ENCODE measurements at regions not wholly inside any gene's neighbourhood (a gene's known extent, or its start where the extent isn't known, plus 50 kb on each side); places are given as distances from the start of the nearest gene placed in this dataset.

DNA sequence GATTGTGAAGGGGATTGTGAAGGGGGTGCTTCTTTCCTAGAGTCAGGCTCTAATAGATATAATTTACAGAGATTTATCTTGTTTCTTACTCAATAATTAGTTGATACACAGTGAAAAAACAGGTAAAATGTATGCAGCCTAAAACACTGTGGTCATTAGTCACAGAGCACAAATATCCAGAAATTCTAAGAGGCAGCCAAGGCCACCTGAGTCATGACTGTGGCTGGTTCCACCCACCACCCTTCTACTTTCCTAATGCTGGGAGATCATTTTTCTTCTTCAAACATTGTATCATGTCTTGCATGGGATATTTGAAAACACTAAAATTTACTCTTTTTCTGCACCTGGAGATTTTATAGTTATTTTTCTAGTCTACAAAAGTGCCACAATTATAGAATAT lies 181.6 kb downstream of the OTOR start:
- no peaks in the 10 kb centered on the region for H3K27me3 Mint-ChIP-seq (ENCODE audit: low read depth in 2 of 2)
- TF ChIP-seq, protein P1, sequence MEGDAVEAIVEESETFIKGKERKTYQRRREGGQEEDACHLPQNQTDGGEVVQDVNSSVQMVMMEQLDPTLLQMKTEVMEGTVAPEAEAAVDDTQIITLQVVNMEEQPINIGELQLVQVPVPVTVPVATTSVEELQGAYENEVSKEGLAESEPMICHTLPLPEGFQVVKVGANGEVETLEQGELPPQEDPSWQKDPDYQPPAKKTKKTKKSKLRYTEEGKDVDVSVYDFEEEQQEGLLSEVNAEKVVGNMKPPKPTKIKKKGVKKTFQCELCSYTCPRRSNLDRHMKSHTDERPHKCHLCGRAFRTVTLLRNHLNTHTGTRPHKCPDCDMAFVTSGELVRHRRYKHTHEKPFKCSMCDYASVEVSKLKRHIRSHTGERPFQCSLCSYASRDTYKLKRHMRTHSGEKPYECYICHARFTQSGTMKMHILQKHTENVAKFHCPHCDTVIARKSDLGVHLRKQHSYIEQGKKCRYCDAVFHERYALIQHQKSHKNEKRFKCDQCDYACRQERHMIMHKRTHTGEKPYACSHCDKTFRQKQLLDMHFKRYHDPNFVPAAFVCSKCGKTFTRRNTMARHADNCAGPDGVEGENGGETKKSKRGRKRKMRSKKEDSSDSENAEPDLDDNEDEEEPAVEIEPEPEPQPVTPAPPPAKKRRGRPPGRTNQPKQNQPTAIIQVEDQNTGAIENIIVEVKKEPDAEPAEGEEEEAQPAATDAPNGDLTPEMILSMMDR (IDR thresholded peaks at IDR 0.05): no peak
- Histone ChIP-seq H3K27ac (ENCODE audit: low read length) (no peak overlapping the region), H3K9me3 (ENCODE audit: control insufficient read depth, insufficient read depth, low read length) (peaks cover 4% of the 10 kb centered on the region), H3K4me3 (ENCODE audit: low read length) (no peak overlapping the region), H3K36me3 (ENCODE audit: control insufficient read depth, insufficient read depth, low read length) (no peaks in the 10 kb centered on the region), H3K27me3 (ENCODE audit: control insufficient read depth, insufficient read depth, low read length) (no peaks in the 10 kb centered on the region), H3K4me1 (ENCODE audit: control insufficient read depth, insufficient read depth, low read length) (no peaks in the 10 kb centered on the region)
- intact Hi-C loops (cut with micrococcal nuclease): no loop called here
- ATAC-seq (no peak), DNase-seq (no peak)
- H3K36me3 Mint-ChIP-seq: no peaks in the 10 kb centered on the region
- H3K4me1 Mint-ChIP-seq: no peaks in the 10 kb centered on the region
- H3K27ac Mint-ChIP-seq: no peak overlapping the region
- H3K4me3 Mint-ChIP-seq: no peak overlapping the region
- peaks cover 4 to 19% of the 10 kb centered on the region in 2 donors for H3K9me3 Mint-ChIP-seq

DNA sequence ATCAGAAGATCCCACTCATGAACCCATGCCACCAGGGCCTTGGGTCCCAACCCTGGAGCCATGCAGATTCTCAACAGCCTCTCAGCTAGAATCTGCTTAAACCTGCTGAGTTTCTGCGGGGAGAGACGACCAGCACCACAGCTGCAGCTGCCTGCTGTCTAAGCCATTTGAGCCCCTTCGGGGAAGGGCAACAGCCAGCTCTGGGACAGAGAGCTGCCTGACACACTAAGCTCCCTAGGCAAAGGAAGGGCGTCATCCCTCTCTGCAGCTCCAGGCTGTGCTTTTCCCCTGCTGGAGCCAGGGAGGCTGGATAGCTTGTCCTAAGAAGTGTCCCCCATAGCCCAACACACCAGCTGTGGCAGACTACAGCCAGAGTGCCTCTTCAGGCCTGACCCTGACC lies 182.5 kb downstream of the OTOR start:
- Histone ChIP-seq H3K27me3 (ENCODE audit: control insufficient read depth, insufficient read depth, low read length) (no peaks in the 10 kb centered on the region), H3K4me3 (ENCODE audit: low read length) (no peak overlapping the region), H3K9me3 (ENCODE audit: control insufficient read depth, insufficient read depth, low read length) (peaks cover 4% of the 10 kb centered on the region), H3K4me1 (ENCODE audit: control insufficient read depth, insufficient read depth, low read length) (no peaks in the 10 kb centered on the region), H3K36me3 (ENCODE audit: control insufficient read depth, insufficient read depth, low read length) (no peaks in the 10 kb centered on the region), H3K27ac (ENCODE audit: low read length) (no peak overlapping the region)
- DNase-seq (no peak), ATAC-seq (no peak)
- H3K9me3 Mint-ChIP-seq: peaks cover 4 to 16% of the 10 kb centered on the region in 2 donors
- TF ChIP-seq, protein P1 (IDR thresholded peaks at IDR 0.05): no peak
- intact Hi-C loops (cut with micrococcal nuclease): no loop called here
- no peaks in the 10 kb centered on the region for H3K36me3 Mint-ChIP-seq
- H3K27me3 Mint-ChIP-seq (ENCODE audit: low read depth in 2 of 2): no peaks in the 10 kb centered on the region
- no peak overlapping the region for H3K4me3 Mint-ChIP-seq
- WGBS (ENCODE audit: insufficient coverage): 78% methylated on average over 4 of the region's 4 CpGs
- no peaks in the 10 kb centered on the region for H3K4me1 Mint-ChIP-seq
- no peak overlapping the region for H3K27ac Mint-ChIP-seq

DNA sequence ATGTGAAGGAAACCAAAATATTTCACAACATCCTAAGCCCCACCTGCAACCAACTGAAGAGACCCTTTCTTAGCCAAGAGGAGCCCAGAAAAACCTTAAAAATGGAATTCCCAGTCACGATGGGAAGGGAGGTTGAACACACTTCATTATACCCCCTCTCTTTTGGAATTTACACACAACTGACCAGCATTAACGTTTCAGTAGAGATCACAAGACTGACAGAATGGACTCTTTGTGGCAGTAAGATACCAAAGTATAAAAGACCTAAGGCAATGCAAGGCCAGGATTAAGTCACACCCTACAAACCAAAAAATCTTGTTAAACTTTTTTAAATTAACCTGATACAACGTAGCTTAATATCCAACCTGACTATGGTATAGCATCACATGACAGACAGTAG lies 190.9 kb downstream of the OTOR start:
- Mint-ChIP-seq H3K4me3 (no peak overlapping the region), H3K27ac (no peak overlapping the region), H3K36me3 (no peaks in the 10 kb centered on the region), H3K4me1 (no peaks in the 10 kb centered on the region), H3K9me3 (peaks cover 3 to 4% of the 10 kb centered on the region in 2 donors), H3K27me3 (ENCODE audit: low read depth in 2 of 2) (no peaks in the 10 kb centered on the region)
- DNase-seq (no peak), ATAC-seq (no peak)
- no peaks in the 10 kb centered on the region for H3K27me3 ChIP-seq (ENCODE audit: control insufficient read depth, insufficient read depth, low read length)
- no peaks in the 10 kb centered on the region for H3K36me3 ChIP-seq (ENCODE audit: control insufficient read depth, insufficient read depth, low read length)
- H3K27ac ChIP-seq (ENCODE audit: low read length): no peak overlapping the region
- no peaks in the 10 kb centered on the region for H3K4me1 ChIP-seq (ENCODE audit: control insufficient read depth, insufficient read depth, low read length)
- TF ChIP-seq, protein P1 (IDR thresholded peaks at IDR 0.05): no peak
- H3K9me3 ChIP-seq (ENCODE audit: control insufficient read depth, insufficient read depth, low read length): no peaks in the 10 kb centered on the region
- no peak overlapping the region for H3K4me3 ChIP-seq (ENCODE audit: low read length)
- 37% methylated on average over 3 of the region's 3 CpGs for WGBS (ENCODE audit: insufficient coverage)
- intact Hi-C loops (cut with micrococcal nuclease): no loop called here

DNA sequence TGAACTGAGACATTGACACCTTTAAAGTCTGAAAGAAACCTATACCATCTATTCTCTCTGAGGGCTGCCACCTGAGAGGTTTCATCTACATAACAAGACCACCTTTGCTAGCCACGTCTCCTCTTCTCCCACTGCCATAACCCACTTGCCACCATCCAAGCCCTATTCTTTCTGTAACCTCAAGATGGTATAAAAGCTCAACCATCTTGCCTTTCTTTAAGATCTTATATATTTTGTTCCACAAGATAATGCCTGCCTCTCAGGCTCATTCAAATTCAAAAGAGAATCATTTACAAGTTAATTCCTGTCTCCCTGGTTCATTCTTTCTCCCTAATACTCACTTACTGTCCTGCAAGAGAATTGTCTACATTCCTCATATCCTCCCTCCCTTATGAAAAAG lies 192.5 kb downstream of the OTOR start:
- intact Hi-C loops (cut with micrococcal nuclease): no loop called here
- DNase-seq (no peak), ATAC-seq (no peak)
- TF ChIP-seq, protein P1 (IDR thresholded peaks at IDR 0.05): no peak
- no peak overlapping the region for H3K27ac Mint-ChIP-seq
- no peaks in the 10 kb centered on the region for H3K4me1 Mint-ChIP-seq
- no peak overlapping the region for H3K4me3 Mint-ChIP-seq
- WGBS (ENCODE audit: insufficient coverage): 54% methylated on average over 1 of the region's 1 CpG
- no peaks in the 10 kb centered on the region for H3K36me3 Mint-ChIP-seq
- H3K27me3 Mint-ChIP-seq (ENCODE audit: low read depth in 2 of 2): no peaks in the 10 kb centered on the region
- Histone ChIP-seq H3K9me3 (ENCODE audit: control insufficient read depth, insufficient read depth, low read length) (no peaks in the 10 kb centered on the region), H3K27ac (ENCODE audit: low read length) (no peak overlapping the region), H3K4me1 (ENCODE audit: control insufficient read depth, insufficient read depth, low read length) (no peaks in the 10 kb centered on the region), H3K27me3 (ENCODE audit: control insufficient read depth, insufficient read depth, low read length) (no peaks in the 10 kb centered on the region), H3K36me3 (ENCODE audit: control insufficient read depth, insufficient read depth, low read length) (no peaks in the 10 kb centered on the region), H3K4me3 (ENCODE audit: low read length) (no peak overlapping the region)
- peaks cover 3 to 6% of the 10 kb centered on the region in 2 donors for H3K9me3 Mint-ChIP-seq

All from natural killer cell (primary cell).